ENCODE measurements at regions not wholly inside any gene's neighbourhood (a gene's known extent, or its start where the extent isn't known, plus 50 kb on each side); places are given as distances from the start of the nearest gene placed in this dataset.

- intact Hi-C loops (cut with DNase I), result no loop called here
- H3K27ac ChIP-seq, result no peak overlapping the region
- H3K27me3 ChIP-seq, result no peaks in the 10 kb centered on the region
- peaks cover 0 to 5% (median 0%) of the 10 kb centered on the region in 12 donors for H3K9me3 ChIP-seq
- no peaks in the 10 kb centered on the region for H3K4me1 ChIP-seq
- TF ChIP-seq POLR2A (IDR thresholded peaks at IDR 0.05), result no peak
- TF ChIP-seq, protein P1, sequence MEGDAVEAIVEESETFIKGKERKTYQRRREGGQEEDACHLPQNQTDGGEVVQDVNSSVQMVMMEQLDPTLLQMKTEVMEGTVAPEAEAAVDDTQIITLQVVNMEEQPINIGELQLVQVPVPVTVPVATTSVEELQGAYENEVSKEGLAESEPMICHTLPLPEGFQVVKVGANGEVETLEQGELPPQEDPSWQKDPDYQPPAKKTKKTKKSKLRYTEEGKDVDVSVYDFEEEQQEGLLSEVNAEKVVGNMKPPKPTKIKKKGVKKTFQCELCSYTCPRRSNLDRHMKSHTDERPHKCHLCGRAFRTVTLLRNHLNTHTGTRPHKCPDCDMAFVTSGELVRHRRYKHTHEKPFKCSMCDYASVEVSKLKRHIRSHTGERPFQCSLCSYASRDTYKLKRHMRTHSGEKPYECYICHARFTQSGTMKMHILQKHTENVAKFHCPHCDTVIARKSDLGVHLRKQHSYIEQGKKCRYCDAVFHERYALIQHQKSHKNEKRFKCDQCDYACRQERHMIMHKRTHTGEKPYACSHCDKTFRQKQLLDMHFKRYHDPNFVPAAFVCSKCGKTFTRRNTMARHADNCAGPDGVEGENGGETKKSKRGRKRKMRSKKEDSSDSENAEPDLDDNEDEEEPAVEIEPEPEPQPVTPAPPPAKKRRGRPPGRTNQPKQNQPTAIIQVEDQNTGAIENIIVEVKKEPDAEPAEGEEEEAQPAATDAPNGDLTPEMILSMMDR (IDR thresholded peaks at IDR 0.05), result no peak
- no peaks in the 10 kb centered on the region for H3K36me3 ChIP-seq
- H3K4me3 ChIP-seq, result no peak overlapping the region
- ATAC-seq (no peak), DNase-seq (no peak)
These were observed 774.7 kb upstream of the ROBO1 start for GRCh38 chr3:80542456-80542855.

- WGBS, 4 donors, result 74 to 82% (median 79%) methylated on average over 4 of the region's 4 CpGs
- no peaks in the 10 kb centered on the region for H3K36me3 ChIP-seq
- H3K27ac ChIP-seq, result no peak overlapping the region
- peaks cover 0 to 5% (median 0%) of the 10 kb centered on the region in 12 donors for H3K9me3 ChIP-seq
- ATAC-seq (no peak), DNase-seq (no peak)
- H3K4me3 ChIP-seq, result no peak overlapping the region
- TF ChIP-seq POLR2A (IDR thresholded peaks at IDR 0.05), result no peak
- no peaks in the 10 kb centered on the region for H3K27me3 ChIP-seq
- intact Hi-C loops (cut with DNase I), result no loop called here
- no peaks in the 10 kb centered on the region for H3K4me1 ChIP-seq
These were observed 769.9 kb upstream of the ROBO1 start for GRCh38 chr3:80537680-80538079.

DNA sequence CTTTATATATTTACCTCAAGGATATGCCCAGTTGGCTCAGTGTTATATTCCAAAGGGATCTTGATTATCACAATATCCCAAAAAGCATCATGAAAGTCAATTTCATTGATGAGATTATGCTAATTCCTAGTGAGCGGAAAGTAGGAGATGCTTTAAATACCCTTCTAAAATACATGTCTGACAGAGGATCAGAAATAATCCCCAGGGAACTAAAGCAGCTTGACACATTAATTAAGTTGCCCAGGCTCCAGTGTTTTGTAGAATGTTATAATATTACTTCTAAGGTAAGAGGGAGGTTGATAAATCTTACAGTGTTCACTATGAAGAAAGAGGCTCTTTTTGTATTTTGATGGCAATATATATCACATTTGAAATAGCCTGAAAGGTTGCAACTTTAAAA lies 767.5 kb upstream of the ROBO1 start:
- WGBS, 4 donors, result 86 to 94% (median 87%) methylated on average over 1 of the region's 1 CpG
- no peak for ATAC-seq

DNA sequence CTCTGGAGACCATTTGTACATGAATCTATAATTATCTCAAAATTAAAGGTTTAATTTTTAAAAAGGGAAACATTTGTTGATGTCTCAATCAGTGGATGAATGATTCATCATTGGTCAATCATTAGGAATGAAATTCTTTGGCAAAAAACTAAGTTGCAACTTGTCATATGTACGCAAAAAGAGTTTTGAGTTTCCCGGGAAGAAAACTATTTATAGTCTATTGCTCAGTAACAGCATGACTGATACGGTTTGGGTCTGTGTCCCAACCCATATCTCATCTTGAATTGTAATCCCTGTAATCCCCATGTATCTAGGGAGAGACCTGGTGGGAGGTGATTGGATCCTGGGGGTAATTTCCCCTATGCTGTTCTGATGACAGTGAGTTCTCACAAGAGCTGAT lies 765.8 kb upstream of the ROBO1 start:
- H3K36me3 ChIP-seq, result no peaks in the 10 kb centered on the region
- 66 to 79% (median 69%) methylated on average over 3 of the region's 3 CpGs for WGBS, 4 donors
- peaks cover 0 to 1% (median 0%) of the 10 kb centered on the region in 12 donors for H3K9me3 ChIP-seq
- no peak for DNase-seq
- ATAC-seq, result no peak
- TF ChIP-seq POLR2A (IDR thresholded peaks at IDR 0.05), result no peak
- TF ChIP-seq, protein P1 (IDR thresholded peaks at IDR 0.05), result no peak
- H3K4me3 ChIP-seq, result no peak overlapping the region
- H3K27me3 ChIP-seq, result no peaks in the 10 kb centered on the region
- H3K27ac ChIP-seq, result no peak overlapping the region
- H3K4me1 ChIP-seq, result no peaks in the 10 kb centered on the region
- intact Hi-C loops (cut with DNase I), result no loop called here

More for the DNA sequence above, 767.5 kb upstream of the ROBO1 start:
- intact Hi-C loops (cut with DNase I), result no loop called here
- Histone ChIP-seq H3K4me1 (no peaks in the 10 kb centered on the region), H3K27ac (no peak overlapping the region), H3K4me3 (no peak overlapping the region), H3K36me3 (no peaks in the 10 kb centered on the region), H3K9me3 (peaks cover 0 to 4% (median 0%) of the 10 kb centered on the region in 12 donors), H3K27me3 (no peaks in the 10 kb centered on the region)
- TF ChIP-seq POLR2A (IDR thresholded peaks at IDR 0.05), result no peak
- TF ChIP-seq, protein P1 (IDR thresholded peaks at IDR 0.05), result no peak
- DNase-seq, result no peak

DNA sequence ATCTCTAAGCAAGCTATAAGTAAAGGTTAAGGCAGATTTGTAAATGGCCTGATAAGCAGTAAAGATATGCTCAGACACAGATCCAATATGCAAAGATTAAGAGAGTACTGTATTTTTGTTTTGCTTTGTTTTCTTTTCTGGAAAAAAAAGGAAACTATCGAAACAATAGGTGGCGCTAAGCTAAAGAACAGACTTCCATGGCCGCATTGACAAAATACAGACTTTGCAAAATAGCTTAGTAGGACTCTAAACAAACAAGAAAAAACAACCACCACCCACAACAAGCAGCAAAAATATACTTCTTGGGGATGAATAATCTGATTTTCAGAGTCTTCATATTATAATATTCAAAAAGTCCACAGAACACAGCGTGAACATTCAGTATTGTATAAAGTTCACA lies 758.4 kb upstream of the ROBO1 start:
- TF ChIP-seq, protein P1 (IDR thresholded peaks at IDR 0.05), result no peak
- TF ChIP-seq POLR2A (IDR thresholded peaks at IDR 0.05), result no peak
- Histone ChIP-seq H3K27me3 (no peaks in the 10 kb centered on the region), H3K27ac (no peak overlapping the region), H3K36me3 (no peaks in the 10 kb centered on the region), H3K4me3 (no peak overlapping the region), H3K9me3 (peaks cover 0 to 23% (median 0%) of the 10 kb centered on the region in 12 donors), H3K4me1 (no peaks in the 10 kb centered on the region)
- DNase-seq, result no peak
- 64 to 72% (median 66%) methylated on average over 4 of the region's 4 CpGs for WGBS, 4 donors
- intact Hi-C loops (cut with DNase I), result no loop called here
- ATAC-seq, result no peak

Data from heart left ventricle (tissue), 16 donors.